ENCODE measurements at regions not wholly inside any gene's neighbourhood (a gene's known extent, or its start where the extent isn't known, plus 50 kb on each side); places are given as distances from the start of the nearest gene placed in this dataset.
A peak's percentile ranks its signal among the peaks of the same experiment; 100 is the strongest.

- H3K27ac Mint-ChIP-seq: peak overlapping the region in 2 of 3 experiments; percentile 11 to 47
- H3K36me3 Mint-ChIP-seq (ENCODE audit: low read depth): no peaks in the 10 kb centered on the region
- peaks cover 32% of the 10 kb centered on the region for H3K4me1 Mint-ChIP-seq
- no peak overlapping the region for H3K4me3 Mint-ChIP-seq
- peaks cover 4% of the 10 kb centered on the region for H3K9me3 Mint-ChIP-seq
- TF ChIP-seq CTCF (IDR thresholded peaks at IDR 0.05; ENCODE audit: unreplicated experiment in 3 of 3): no peak
- peaks cover 15% of the 10 kb centered on the region for H3K27me3 Mint-ChIP-seq (ENCODE audit: low read depth)
Observed at GRCh38 chr2:8454797-8455196, 227.1 kb upstream of the ID2 start.

- TF ChIP-seq CTCF (IDR thresholded peaks at IDR 0.05; ENCODE audit: unreplicated experiment in 3 of 3): no peak
- Mint-ChIP-seq H3K36me3 (ENCODE audit: low read depth) (no peaks in the 10 kb centered on the region), H3K9me3 (peaks cover 4% of the 10 kb centered on the region), H3K4me3 (peak overlapping the region in 1 of 3 experiments; percentile 28), H3K4me1 (peaks cover 32% of the 10 kb centered on the region), H3K27ac (peak overlapping the region; percentile 59 to 83 (median 80)), H3K27me3 (ENCODE audit: low read depth) (peaks cover 15% of the 10 kb centered on the region)
Observed at GRCh38 chr2:8455236-8456150, 226.4 kb upstream of the ID2 start.

- H3K4me3 Mint-ChIP-seq: peak overlapping the region in 1 of 3 experiments; percentile 28
- peaks cover 1% of the 10 kb centered on the region for H3K9me3 Mint-ChIP-seq
- H3K27ac Mint-ChIP-seq: peak overlapping the region; percentile 59 to 83 (median 80)
- no peaks in the 10 kb centered on the region for H3K36me3 Mint-ChIP-seq (ENCODE audit: low read depth)
- H3K27me3 Mint-ChIP-seq (ENCODE audit: low read depth): peaks cover 15% of the 10 kb centered on the region
- peaks cover 32% of the 10 kb centered on the region for H3K4me1 Mint-ChIP-seq
- no peak for TF ChIP-seq CTCF (IDR thresholded peaks at IDR 0.05; ENCODE audit: unreplicated experiment in 3 of 3)
Observed at GRCh38 chr2:8456151-8457091, 225.4 kb upstream of the ID2 start.

GRCh38 chr2:8457092-8457481 is 224.8 kb upstream of the ID2 start:
- Mint-ChIP-seq H3K9me3 (no peaks in the 10 kb centered on the region), H3K4me3 (no peak overlapping the region), H3K27me3 (ENCODE audit: low read depth) (peaks cover 15% of the 10 kb centered on the region), H3K27ac (peak overlapping the region in 1 of 3 experiments; percentile 63), H3K36me3 (ENCODE audit: low read depth) (no peaks in the 10 kb centered on the region), H3K4me1 (peaks cover 32% of the 10 kb centered on the region)
- no peak for TF ChIP-seq CTCF (IDR thresholded peaks at IDR 0.05; ENCODE audit: unreplicated experiment in 3 of 3)

GRCh38 chr2:8457699-8458502 is 224.0 kb upstream of the ID2 start:
- Mint-ChIP-seq H3K27ac (peak overlapping the region in 1 of 3 experiments; percentile 63), H3K9me3 (no peaks in the 10 kb centered on the region), H3K4me1 (peaks cover 32% of the 10 kb centered on the region), H3K36me3 (ENCODE audit: low read depth) (no peaks in the 10 kb centered on the region), H3K4me3 (no peak overlapping the region), H3K27me3 (ENCODE audit: low read depth) (peaks cover 21% of the 10 kb centered on the region)
- TF ChIP-seq CTCF (IDR thresholded peaks at IDR 0.05; ENCODE audit: unreplicated experiment in 3 of 3): no peak

Data from nephron (organoid).